Nephron progenitor cell (in vitro differentiated cells): ENCODE measurements at regions not wholly inside any gene's neighbourhood (a gene's known extent, or its start where the extent isn't known, plus 50 kb on each side); places are given as distances from the start of the nearest gene placed in this dataset.

Experiments used
- DNase-seq: peaks from one replicate; pipeline ENCODE4 v3.0.0; 2021
- H3K27ac Mint-ChIP-seq: 2 replicates; pipeline ENCODE4 v1.8.0; 2021; ENCODE audit warnings: mild to moderate bottlenecking, moderate library complexity, mixed read lengths
- H3K27me3 Mint-ChIP-seq: 2 replicates; pipeline ENCODE4 v1.8.0; 2021; ENCODE audit warnings: mild to moderate bottlenecking, low read depth, mixed read lengths; ENCODE audit not compliant: poor library complexity
- H3K36me3 Mint-ChIP-seq: 2 replicates; pipeline ENCODE4 v1.8.0; 2021; ENCODE audit warnings: low read depth, mixed read lengths
- H3K4me1 Mint-ChIP-seq: 2 replicates; pipeline ENCODE4 v1.8.0; 2021; ENCODE audit warnings: mixed read lengths
- H3K4me3 Mint-ChIP-seq: 2 replicates; pipeline ENCODE4 v1.8.0; 2021; ENCODE audit warnings: mild to moderate bottlenecking, moderate library complexity, mixed read lengths
- H3K9me3 Mint-ChIP-seq: 2 replicates; pipeline ENCODE4 v1.8.0; 2021; ENCODE audit warnings: mild to moderate bottlenecking, moderate library complexity, mixed read lengths
- TF ChIP-seq, protein P1 (sequence below): fragments of 200-600 bp; sonication (generic); IDR thresholded peaks from 2 replicates; pipeline ENCODE4 v1.5.0; 2021; ENCODE audit warnings: antibody characterized with exemption

DNA sequence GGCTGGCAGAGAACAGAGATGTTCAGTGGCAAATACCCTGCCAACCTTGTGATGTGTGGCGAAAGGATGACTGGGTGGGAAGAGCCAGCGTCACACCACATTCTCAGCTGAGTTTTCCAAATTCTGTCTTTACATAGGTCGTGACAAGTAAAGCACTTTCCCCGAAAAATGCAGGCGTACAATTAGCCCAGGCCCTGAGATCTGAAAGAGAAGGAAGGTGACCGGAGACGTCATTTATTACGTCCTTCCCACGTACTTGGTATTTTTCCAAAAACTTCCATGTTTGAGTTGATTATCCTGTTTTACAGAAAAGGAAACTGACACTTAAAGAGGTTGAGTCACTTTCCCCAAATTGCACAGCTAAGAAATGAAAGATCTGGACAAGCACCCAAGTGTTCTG, 413.3 kb downstream of the PRDM2 start:
- Mint-ChIP-seq H3K27me3 (peaks cover 10% of the 10 kb centered on the region), H3K9me3 (peaks cover 19% of the 10 kb centered on the region)

DNA sequence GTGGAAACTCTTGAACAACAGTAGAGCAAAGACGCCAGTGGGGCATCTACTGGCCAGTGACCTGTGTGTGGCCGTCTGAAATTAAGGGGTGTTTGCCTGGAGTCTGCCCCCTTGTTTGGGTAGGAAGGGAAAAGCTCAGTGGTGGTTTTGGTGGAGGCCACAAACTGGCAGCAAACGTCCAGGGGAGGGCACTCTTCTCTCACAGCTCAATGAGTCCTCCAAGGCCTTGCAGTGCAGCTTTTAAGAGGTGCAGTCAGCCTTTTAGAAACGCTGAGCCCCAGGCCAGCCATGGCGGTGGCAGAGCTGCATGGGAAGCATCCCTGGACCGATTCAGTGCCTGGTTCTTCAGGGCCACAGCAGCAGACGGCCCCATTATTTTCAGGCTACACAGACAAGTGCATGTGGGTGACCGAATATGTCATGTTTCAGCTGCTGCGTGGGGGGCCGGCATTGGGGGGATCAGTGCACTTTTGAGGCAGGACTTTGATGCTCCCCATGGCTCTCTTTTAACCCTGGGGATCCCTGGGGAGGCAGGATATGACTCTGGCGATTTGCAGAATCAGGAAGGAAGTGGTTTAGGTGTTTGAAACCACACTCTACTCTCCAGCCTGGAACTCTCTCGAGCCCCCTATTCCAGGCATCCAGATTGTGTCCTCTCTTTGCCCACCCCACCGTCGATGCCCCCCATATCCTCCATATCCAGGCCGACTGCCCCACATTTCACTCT, 414.0 kb downstream of the PRDM2 start:
- peaks cover 24% of the 10 kb centered on the region for H3K4me1 Mint-ChIP-seq
- peaks cover 4% of the 10 kb centered on the region for H3K36me3 Mint-ChIP-seq
- no peak overlapping the region for H3K4me3 Mint-ChIP-seq
- H3K9me3 Mint-ChIP-seq = peaks cover 19% of the 10 kb centered on the region
- DNase-seq = peak; percentile 60
- peaks cover 10% of the 10 kb centered on the region for H3K27me3 Mint-ChIP-seq
- H3K27ac Mint-ChIP-seq = no peak overlapping the region
- TF ChIP-seq, protein P1, sequence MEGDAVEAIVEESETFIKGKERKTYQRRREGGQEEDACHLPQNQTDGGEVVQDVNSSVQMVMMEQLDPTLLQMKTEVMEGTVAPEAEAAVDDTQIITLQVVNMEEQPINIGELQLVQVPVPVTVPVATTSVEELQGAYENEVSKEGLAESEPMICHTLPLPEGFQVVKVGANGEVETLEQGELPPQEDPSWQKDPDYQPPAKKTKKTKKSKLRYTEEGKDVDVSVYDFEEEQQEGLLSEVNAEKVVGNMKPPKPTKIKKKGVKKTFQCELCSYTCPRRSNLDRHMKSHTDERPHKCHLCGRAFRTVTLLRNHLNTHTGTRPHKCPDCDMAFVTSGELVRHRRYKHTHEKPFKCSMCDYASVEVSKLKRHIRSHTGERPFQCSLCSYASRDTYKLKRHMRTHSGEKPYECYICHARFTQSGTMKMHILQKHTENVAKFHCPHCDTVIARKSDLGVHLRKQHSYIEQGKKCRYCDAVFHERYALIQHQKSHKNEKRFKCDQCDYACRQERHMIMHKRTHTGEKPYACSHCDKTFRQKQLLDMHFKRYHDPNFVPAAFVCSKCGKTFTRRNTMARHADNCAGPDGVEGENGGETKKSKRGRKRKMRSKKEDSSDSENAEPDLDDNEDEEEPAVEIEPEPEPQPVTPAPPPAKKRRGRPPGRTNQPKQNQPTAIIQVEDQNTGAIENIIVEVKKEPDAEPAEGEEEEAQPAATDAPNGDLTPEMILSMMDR = peak; percentile 53

More for the DNA sequence above, 413.3 kb downstream of the PRDM2 start:
- no peak for DNase-seq
- TF ChIP-seq, protein P1 = no peak
- H3K4me3 Mint-ChIP-seq = no peak overlapping the region
- no peak overlapping the region for H3K27ac Mint-ChIP-seq
- peaks cover 4% of the 10 kb centered on the region for H3K36me3 Mint-ChIP-seq
- H3K4me1 Mint-ChIP-seq = peaks cover 24% of the 10 kb centered on the region

DNA sequence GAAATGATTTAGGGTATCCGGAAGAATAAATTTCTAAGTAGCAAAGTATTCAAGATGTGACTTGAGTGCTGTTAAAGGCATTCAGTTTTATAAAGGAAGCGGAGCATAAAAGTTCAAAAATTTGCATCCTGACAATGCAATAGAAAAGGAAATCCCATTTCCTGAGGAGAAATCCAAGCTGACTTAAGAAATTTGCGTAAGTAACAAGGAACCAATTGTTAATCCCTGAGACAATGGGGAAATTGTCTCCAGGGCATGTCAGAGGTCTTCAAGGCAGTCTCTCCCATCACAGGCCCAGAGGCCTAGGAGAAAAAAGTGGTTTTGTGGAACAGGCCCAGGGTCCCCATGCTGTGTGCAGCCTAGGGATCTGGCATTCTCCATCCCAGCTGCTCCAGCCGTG, 416.0 kb downstream of the PRDM2 start:
- DNase-seq = no peak
- peaks cover 4% of the 10 kb centered on the region for H3K36me3 Mint-ChIP-seq
- peaks cover 24% of the 10 kb centered on the region for H3K4me1 Mint-ChIP-seq
- peaks cover 10% of the 10 kb centered on the region for H3K27me3 Mint-ChIP-seq
- H3K4me3 Mint-ChIP-seq = no peak overlapping the region
- peaks cover 32% of the 10 kb centered on the region for H3K9me3 Mint-ChIP-seq
- no peak overlapping the region for H3K27ac Mint-ChIP-seq
- TF ChIP-seq, protein P1 = no peak

DNA sequence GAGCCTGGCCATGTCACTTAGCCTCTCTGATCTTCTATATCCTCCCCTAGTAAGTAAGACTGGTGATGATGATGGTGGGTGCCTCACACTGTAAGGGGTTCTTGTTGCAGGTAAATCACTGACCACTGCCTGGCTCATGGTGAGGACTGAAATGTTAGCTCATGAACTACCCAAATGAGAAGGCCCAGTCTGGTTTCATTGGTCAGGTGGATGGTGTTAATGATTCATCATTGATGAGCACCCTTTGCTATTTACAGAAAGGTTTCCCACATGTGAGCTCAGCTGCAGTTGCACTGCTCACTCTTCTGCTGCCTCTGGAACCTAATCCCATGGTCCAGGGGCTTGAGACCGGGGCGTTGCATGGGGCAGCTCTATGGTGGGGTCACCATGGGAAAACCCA, 417.7 kb downstream of the PRDM2 start:
- Mint-ChIP-seq H3K9me3 (peaks cover 32% of the 10 kb centered on the region), H3K27me3 (peaks cover 10% of the 10 kb centered on the region), H3K4me1 (peaks cover 24% of the 10 kb centered on the region), H3K36me3 (peaks cover 4% of the 10 kb centered on the region), H3K4me3 (no peak overlapping the region), H3K27ac (no peak overlapping the region)
- TF ChIP-seq, protein P1 = no peak
- no peak for DNase-seq

DNA sequence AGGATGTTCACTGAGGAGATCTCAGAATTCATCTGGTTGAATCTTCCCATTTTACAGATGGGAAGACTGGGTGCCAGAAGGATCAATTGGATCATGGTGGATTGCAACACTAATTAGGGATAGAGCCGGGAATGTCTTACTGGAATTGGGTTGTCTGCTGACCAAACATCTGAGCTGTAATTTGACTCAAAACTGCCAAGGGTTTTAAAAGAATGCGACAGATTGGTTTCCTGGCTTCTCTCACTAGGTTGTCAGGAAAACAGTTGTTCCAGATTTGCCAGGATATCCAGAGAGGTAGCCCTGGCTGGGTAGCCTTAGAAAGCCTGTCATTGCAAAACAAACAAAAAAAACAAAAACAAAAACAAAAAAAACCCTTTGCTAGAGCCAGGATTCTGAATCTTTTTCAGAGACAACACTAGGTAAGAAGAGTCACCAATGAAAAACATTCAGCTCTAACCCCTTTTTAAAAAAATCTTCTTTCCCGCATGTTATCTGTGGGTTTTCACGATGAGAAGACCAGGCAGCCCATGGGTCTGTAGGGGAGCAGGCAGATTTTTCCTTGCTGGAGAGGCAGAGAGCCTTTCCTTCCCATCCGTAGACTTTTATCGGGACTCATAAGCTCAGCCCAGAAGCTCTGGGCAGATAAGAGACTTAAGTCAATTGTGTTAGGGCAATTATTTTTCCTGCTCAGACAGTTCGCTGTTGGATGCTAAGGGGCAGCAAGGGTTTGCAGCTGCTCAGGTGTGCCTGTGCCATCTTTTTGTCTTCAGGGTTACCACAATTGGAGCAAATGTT, 418.9 kb downstream of the PRDM2 start:
- DNase-seq = no peak
- Mint-ChIP-seq H3K36me3 (peaks cover 4% of the 10 kb centered on the region), H3K4me1 (peaks cover 17% of the 10 kb centered on the region), H3K27ac (peak overlapping the region; percentile 60), H3K27me3 (peaks cover 7% of the 10 kb centered on the region), H3K9me3 (peaks cover 32% of the 10 kb centered on the region), H3K4me3 (no peak overlapping the region)
- TF ChIP-seq, protein P1 = no peak
